ENCODE measurements at regions not wholly inside any gene's neighbourhood (a gene's known extent, or its start where the extent isn't known, plus 50 kb on each side); places are given as distances from the start of the nearest gene placed in this dataset.

- TF ChIP-seq CTCF (conservative IDR thresholded peaks at IDR 0.05; ENCODE audit: low read depth, low read length): no peak
- TF ChIP-seq EZH2 (IDR thresholded peaks at IDR 0.05; ENCODE audit: borderline replicate concordance, low read depth, low read length, poor library complexity, severe bottlenecking): no peak
These were observed 1357.3 kb upstream of the EYS start for GRCh38 chr6:67064323-67064722.

Data from A673 (cell line).